Nucleus accumbens (tissue), 56 donors: ENCODE measurements at regions not wholly inside any gene's neighbourhood (a gene's known extent, or its start where the extent isn't known, plus 50 kb on each side); places are given as distances from the start of the nearest gene placed in this dataset.
"Not testable (repeated sequence)": the region's sequence is repeated elsewhere in the genome, so short reads cannot be mapped to it uniquely, and the experiment has no call there.

ENCODE experiments used
- DNase-seq, 56 donors: peaks; one replicate each; lab custom pipeline; 2025; lab: John Stamatoyannopoulos, UW

- DNase-seq, result no peak
These were observed 84.4 kb upstream of the HES1 start for GRCh38 chr3:194051366-194052149.

- no peak for DNase-seq
These were observed 82.8 kb upstream of the HES1 start for GRCh38 chr3:194053136-194053535.

- no peak for DNase-seq
These were observed 81.9 kb upstream of the HES1 start for GRCh38 chr3:194054016-194054415.

GRCh38 chr3:194054540-194054939 lies 81.4 kb upstream of the HES1 start:
- no peak for DNase-seq

GRCh38 chr3:194054961-194055360 lies 81.0 kb upstream of the HES1 start:
- no peak for DNase-seq

- not testable (repeated sequence) for DNase-seq
These were observed 79.6 kb upstream of the HES1 start for GRCh38 chr3:194056323-194056722.

- no peak for DNase-seq
These were observed 79.1 kb upstream of the HES1 start for GRCh38 chr3:194056731-194057415.

GRCh38 chr3:194057570-194058188 lies 78.3 kb upstream of the HES1 start:
- no peak for DNase-seq

- peak in 43 of 56 donors; percentile 7 to 74 (median 29) for DNase-seq
These were observed 77.8 kb upstream of the HES1 start for GRCh38 chr3:194058189-194058571.

GRCh38 chr3:194058753-194059152 lies 77.2 kb upstream of the HES1 start:
- DNase-seq, result no peak

- no peak for DNase-seq
These were observed 74.4 kb upstream of the HES1 start for GRCh38 chr3:194061421-194062030.

- DNase-seq, result no peak
These were observed 73.1 kb upstream of the HES1 start for GRCh38 chr3:194062830-194063229.

GRCh38 chr3:194064380-194065332 lies 71.3 kb upstream of the HES1 start:
- no peak for DNase-seq

- not testable (repeated sequence) for DNase-seq
These were observed 68.6 kb upstream of the HES1 start for GRCh38 chr3:194067327-194067726.

GRCh38 chr3:194067949-194068362 lies 68.0 kb upstream of the HES1 start:
- DNase-seq, result no peak

- no peak for DNase-seq
These were observed 66.3 kb upstream of the HES1 start for GRCh38 chr3:194069421-194070219.

GRCh38 chr3:194070220-194070633 lies 65.7 kb upstream of the HES1 start:
- DNase-seq, result no peak

- peak in 47 of 56 donors; percentile 29 to 88 (median 63) for DNase-seq
These were observed 65.1 kb upstream of the HES1 start for GRCh38 chr3:194070634-194071409.
